ENCODE measurements at regions not wholly inside any gene's neighbourhood (a gene's known extent, or its start where the extent isn't known, plus 50 kb on each side); places are given as distances from the start of the nearest gene placed in this dataset.
"Not testable (repeated sequence)": the region's sequence is repeated elsewhere in the genome, so short reads cannot be mapped to it uniquely, and the experiment has no call there.

GRCh38 chr22:33139937-33140336 is 81.8 kb upstream of the SYN3 start:
- DNase-seq (ENCODE audit: low spot score) = no peak

- DNase-seq (ENCODE audit: low spot score) = not testable (repeated sequence)
These were observed 80.2 kb upstream of the SYN3 start for GRCh38 chr22:33138333-33138732.

- DNase-seq (ENCODE audit: low spot score) = no peak
These were observed 72.3 kb upstream of the SYN3 start for GRCh38 chr22:33130473-33130872.

- no peak for DNase-seq (ENCODE audit: low spot score)
These were observed 71.4 kb upstream of the SYN3 start for GRCh38 chr22:33129621-33130020.

GRCh38 chr22:33126881-33127280 is 68.7 kb upstream of the SYN3 start:
- peak; percentile 49 for DNase-seq (ENCODE audit: low spot score)

GRCh38 chr22:33124471-33124870 is 66.3 kb upstream of the SYN3 start:
- DNase-seq (ENCODE audit: low spot score) = no peak

- not testable (repeated sequence) for DNase-seq (ENCODE audit: low spot score)
These were observed 64.3 kb upstream of the SYN3 start for GRCh38 chr22:33122439-33122838.

GRCh38 chr22:33119044-33119443 is 60.9 kb upstream of the SYN3 start:
- no peak for DNase-seq (ENCODE audit: low spot score)

GRCh38 chr22:33117821-33118220 is 59.6 kb upstream of the SYN3 start:
- DNase-seq (ENCODE audit: low spot score) = no peak

GRCh38 chr22:33116841-33117547 is 58.8 kb upstream of the SYN3 start:
- no peak for DNase-seq (ENCODE audit: low spot score)

GRCh38 chr22:33114565-33114964 is 56.4 kb upstream of the SYN3 start:
- no peak for DNase-seq (ENCODE audit: low spot score)

- no peak for DNase-seq (ENCODE audit: low spot score)
These were observed 54.4 kb upstream of the SYN3 start for GRCh38 chr22:33112580-33112979.

- no peak for DNase-seq (ENCODE audit: low spot score)
These were observed 53.3 kb upstream of the SYN3 start for GRCh38 chr22:33111491-33111890.

GRCh38 chr22:33110562-33111163 is 52.5 kb upstream of the SYN3 start:
- DNase-seq (ENCODE audit: low spot score) = no peak

- no peak for DNase-seq (ENCODE audit: low spot score)
These were observed 51.6 kb upstream of the SYN3 start for GRCh38 chr22:33109514-33110430.

- no peak for DNase-seq (ENCODE audit: low spot score)
These were observed 49.9 kb upstream of the SYN3 start for GRCh38 chr22:33108037-33108436.
